Panc1 (cell line): ENCODE measurements at regions not wholly inside any gene's neighbourhood (a gene's known extent, or its start where the extent isn't known, plus 50 kb on each side); places are given as distances from the start of the nearest gene placed in this dataset.

ENCODE experiments used
- ATAC-seq: fragments of 200-7000 bp; cut with Tn5 transposase; 2 replicates; pipeline ENCODE4 v1.9.1; 2020; ENCODE audit warnings: mild to moderate bottlenecking, moderate library complexity
- BruUV-seq: library from RNA; stranded (reverse); fragments of 400-500 nt; replicated peaks from 2 replicates; lab custom pipeline; 2021; lab: Mats Ljungman, UMichigan
- CTCF ChIA-PET: fragments of 300-600 bp; sonication (Branson Sonifier 250); formaldehyde crosslinking; loops from one replicate; lab custom pipeline; 2022; ENCODE audit warnings: antibody characterized with exemption; lab: Charles Lee
- POLR2A ChIA-PET: fragments of 300-600 bp; sonication (Branson Sonifier 250); formaldehyde crosslinking; loops from one replicate; lab custom pipeline; 2022; ENCODE audit warnings: antibody characterized with exemption; lab: Charles Lee
- DNase-seq: peaks from one replicate; pipeline ENCODE4 v3.0.0-alpha.2; 2010; ENCODE audit warnings: low read depth, low spot score
- H3K27ac ChIP-seq: 2 replicates; pipeline ENCODE4 v1.5.1; 2011; ENCODE audit warnings: mild to moderate bottlenecking, low read length, inconsistent platforms
- H3K27me3 ChIP-seq: fragments of 200-500 bp; sonication (Bioruptor generic); 2 replicates; pipeline ENCODE4 v1.6.0; 2014; ENCODE audit warnings: low read length, inconsistent platforms; ENCODE audit not compliant: control insufficient read depth, insufficient read depth
- H3K36me3 ChIP-seq: fragments of 200-500 bp; sonication (Bioruptor generic); 2 replicates; pipeline ENCODE4 v1.5.1; 2014; ENCODE audit warnings: inconsistent platforms, mild to moderate bottlenecking, low read length, moderate library complexity; ENCODE audit not compliant: control insufficient read depth, insufficient read depth
- H3K4me1 ChIP-seq: 2 replicates; pipeline ENCODE4 v1.5.1; 2011; ENCODE audit warnings: inconsistent platforms, mild to moderate bottlenecking, low read length, moderate library complexity; ENCODE audit not compliant: control insufficient read depth, insufficient read depth
- H3K4me3 ChIP-seq, 2 experiments: 2 replicates each; pipeline ENCODE4 v1.5.1; 2011 to 2012; ENCODE audit warnings: low read depth in 2 of 2, low read length in 2 of 2, mild to moderate bottlenecking in 2 of 2, inconsistent platforms in 1 of 2, moderate library complexity in 1 of 2
- H3K9me3 ChIP-seq: fragments of 200-500 bp; sonication (Bioruptor generic); 2 replicates; pipeline ENCODE4 v1.5.1; 2014; ENCODE audit warnings: low read depth, mild to moderate bottlenecking, inconsistent platforms, low read length, moderate library complexity; ENCODE audit not compliant: control insufficient read depth, insufficient read depth
- CTCF ChIP-seq: fragments of 450-650 bp; IDR thresholded peaks from 2 replicates; pipeline ENCODE4 v1.5.1; 2017; ENCODE audit warnings: mild to moderate bottlenecking
- POLR2AphosphoS5 ChIP-seq: IDR thresholded peaks from 2 replicates; pipeline ENCODE4 v1.6.1; 2012; ENCODE audit warnings: mild to moderate bottlenecking, low read depth, low read length, moderate library complexity
- REST ChIP-seq, 2 experiments: IDR thresholded peaks; 2 replicates each; pipeline ENCODE4 v1.6.1; 2011 to 2012; ENCODE audit warnings: low read depth in 2 of 2, control low read depth in 1 of 2, low read length in 1 of 2, mild to moderate bottlenecking in 1 of 2, moderate library complexity in 1 of 2; ENCODE audit not compliant: insufficient read depth in 1 of 2
- SIN3A ChIP-seq: IDR thresholded peaks from 2 replicates; pipeline ENCODE4 v1.6.1; 2012; ENCODE audit warnings: low read depth, mild to moderate bottlenecking, low read length, moderate library complexity, borderline replicate concordance; ENCODE audit not compliant: insufficient read depth
- TCF7L2 ChIP-seq: IDR thresholded peaks from 2 replicates; pipeline ENCODE4 v1.6.1; 2011; ENCODE audit warnings: mild to moderate bottlenecking, low read depth, low read length, inconsistent platforms
- in situ Hi-C: cut with HindIII; loops from 2 replicates; pipeline ENCODE4 v1.10.0; 2016; ENCODE audit warnings: low sequenced_read_pairs, low pct_unique_long_range_greater_than_20kb
- intact Hi-C: fragments of 100-400 bp; cut with micrococcal nuclease; formaldehyde crosslinking; loops from one replicate; pipeline ENCODE4 v1.10.0; 2022; ENCODE audit not compliant: unreplicated experiment

DNA sequence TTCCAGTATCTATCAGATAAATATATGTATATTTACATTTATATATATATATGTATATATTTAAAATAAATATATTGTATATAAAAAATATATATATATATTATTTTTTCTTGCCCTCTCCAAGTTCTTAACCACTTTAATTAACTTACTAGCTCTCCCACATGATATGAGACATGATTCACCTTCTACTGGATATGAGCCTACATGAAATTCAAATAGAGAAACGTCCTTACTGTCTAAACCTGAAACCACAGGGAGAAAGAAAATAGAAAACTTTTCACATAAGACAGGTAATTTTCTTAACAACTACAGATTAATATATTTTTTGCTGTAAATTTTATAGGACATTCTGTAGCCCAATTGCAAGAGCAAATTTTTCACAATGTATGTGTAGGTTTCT, 391.6 kb downstream of the ETS1 start:
- ChIA-PET CTCF (no interaction called here), POLR2A (no interaction called here)
- in situ Hi-C loops = no loop called here
- DNase-seq = no peak
- Histone ChIP-seq H3K9me3 (no peaks in the 10 kb centered on the region), H3K36me3 (no peaks in the 10 kb centered on the region), H3K27ac (no peak overlapping the region), H3K4me3 (no peak overlapping the region), H3K4me1 (no peaks in the 10 kb centered on the region), H3K27me3 (no peaks in the 10 kb centered on the region)
- intact Hi-C loops = no loop called here
- no peak for ATAC-seq
- TF ChIP-seq CTCF = no peak
- no peak for TF ChIP-seq SIN3A
- TF ChIP-seq TCF7L2 = no peak
- TF ChIP-seq REST (IDR thresholded peaks at IDR 0.05; ENCODE audit: insufficient read depth in 1 of 2, low read depth in 2 of 2, low read length in 1 of 2) = no peak
- TF ChIP-seq POLR2AphosphoS5 = no peak
- no TSS peak for BruUV-seq

DNA sequence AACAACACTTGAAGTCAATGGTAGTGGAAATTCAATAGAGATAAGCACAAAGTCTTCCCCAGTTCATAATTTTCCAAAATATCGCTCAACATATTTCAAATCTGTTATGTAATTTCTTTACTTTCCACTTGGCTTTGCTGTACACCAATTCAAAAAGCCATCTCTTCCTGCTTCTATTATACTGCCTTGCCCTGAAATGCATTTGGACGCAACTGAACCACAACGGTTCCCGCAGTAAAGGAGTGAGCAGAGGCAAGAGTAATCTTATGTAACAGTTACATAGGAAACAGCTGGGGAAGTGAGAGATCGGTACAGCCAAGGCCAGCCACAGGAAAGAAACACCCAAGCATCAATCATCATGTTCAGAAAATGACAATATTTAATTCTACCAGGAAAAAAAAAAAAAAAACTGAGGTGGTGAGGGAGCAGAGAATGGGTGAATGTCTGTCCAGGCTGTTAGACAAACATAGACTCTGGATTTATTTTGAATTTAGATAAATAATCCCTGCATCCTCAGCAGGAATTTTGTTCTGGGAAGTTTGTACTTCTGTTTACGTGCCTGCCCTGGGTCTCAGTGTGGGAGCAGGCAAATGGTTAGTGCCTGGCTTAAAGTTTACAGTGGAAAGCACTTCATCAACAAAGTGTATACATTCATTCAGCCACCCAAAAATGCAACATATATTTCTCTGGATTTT, 392.2 kb downstream of the ETS1 start:
- Histone ChIP-seq H3K36me3 (no peaks in the 10 kb centered on the region), H3K27ac (no peak overlapping the region), H3K4me1 (no peaks in the 10 kb centered on the region), H3K9me3 (no peaks in the 10 kb centered on the region), H3K27me3 (no peaks in the 10 kb centered on the region), H3K4me3 (no peak overlapping the region)
- DNase-seq (no peak), ATAC-seq (no peak)
- in situ Hi-C loops = no loop called here
- POLR2A ChIA-PET = no interaction called here
- BruUV-seq = no TSS peak
- CTCF ChIA-PET = interaction anchor here (0.6 kb wide), 1 partner anchor 36 kb away, joined by 3 read pairs; no protein-coding TSS in a partner anchor
- TF ChIP-seq TCF7L2 (no peak), CTCF (no peak), REST (IDR thresholded peaks at IDR 0.05; ENCODE audit: insufficient read depth in 1 of 2, low read depth in 2 of 2, low read length in 1 of 2) (no peak), POLR2AphosphoS5 (no peak), SIN3A (no peak)
- intact Hi-C loops = no loop called here
